A673 (cell line): ENCODE measurements at regions not wholly inside any gene's neighbourhood (a gene's known extent, or its start where the extent isn't known, plus 50 kb on each side); places are given as distances from the start of the nearest gene placed in this dataset.
A peak's percentile ranks its signal among the peaks of the same experiment; 100 is the strongest.

ENCODE experiments used
- BruUV-seq: library from RNA; stranded (reverse); fragments of 400-500 nt; replicated peaks from 2 replicates; lab custom pipeline; 2021; lab: Mats Ljungman, UMichigan
- CTCF ChIA-PET: fragments of 300-600 bp; sonication (Branson Sonifier 250); formaldehyde crosslinking; loops from one replicate; lab custom pipeline; 2022; ENCODE audit warnings: antibody characterized with exemption; lab: Charles Lee
- POLR2A ChIA-PET: fragments of 300-600 bp; sonication (Branson Sonifier 250); formaldehyde crosslinking; loops from one replicate; lab custom pipeline; 2022; ENCODE audit warnings: antibody characterized with exemption; ENCODE audit not compliant: low non-redundant PET; lab: Charles Lee
- DNase-seq: peaks from one replicate; pipeline ENCODE4 v3.0.0-alpha.2; 2015; ENCODE audit warnings: low spot score
- H3K27ac ChIP-seq: fragments of 200-600 bp; sonication (generic); 2 replicates; pipeline ENCODE4 v1.5.1; 2016; ENCODE audit warnings: mixed run types, low read depth, mild to moderate bottlenecking, mixed read lengths, antibody characterized with exemption, low read length; ENCODE audit not compliant: poor library complexity, severe bottlenecking
- H3K27me3 ChIP-seq: fragments of 200-600 bp; sonication (generic); replicated peaks from 2 replicates; pipeline ENCODE4 v1.6.1; 2017; ENCODE audit warnings: mixed run types, low read depth, mild to moderate bottlenecking, mixed read lengths, antibody characterized with exemption, low read length; ENCODE audit not compliant: insufficient read depth, poor library complexity
- H3K36me3 ChIP-seq: fragments of 200-600 bp; sonication (generic); 2 replicates; pipeline ENCODE4 v1.6.1; 2016; ENCODE audit warnings: mixed run types, mild to moderate bottlenecking, mixed read lengths, antibody characterized with exemption, low read length; ENCODE audit not compliant: insufficient read depth, poor library complexity, severe bottlenecking
- H3K4me1 ChIP-seq: fragments of 200-600 bp; sonication (generic); 2 replicates; pipeline ENCODE4 v1.6.1; 2017; ENCODE audit warnings: mixed run types, mild to moderate bottlenecking, mixed read lengths, antibody characterized with exemption, low read length; ENCODE audit not compliant: insufficient read depth, poor library complexity, severe bottlenecking
- H3K4me3 ChIP-seq: fragments of 200-600 bp; sonication (generic); 2 replicates; pipeline ENCODE4 v1.5.1; 2016; ENCODE audit warnings: low read depth, mixed run types, mild to moderate bottlenecking, mixed read lengths, low read length; ENCODE audit not compliant: poor library complexity, severe bottlenecking
- H3K9me3 ChIP-seq: fragments of 200-600 bp; sonication (generic); 2 replicates; pipeline ENCODE4 v1.6.1; 2016; ENCODE audit warnings: mixed run types, low read depth, mild to moderate bottlenecking, mixed read lengths, antibody characterized with exemption, low read length; ENCODE audit not compliant: poor library complexity, severe bottlenecking
- CTCF ChIP-seq: fragments of 300-800, 200-600 bp; sonication (generic); conservative IDR thresholded peaks from 2 replicates; pipeline ENCODE4 v1.5.1; 2017; ENCODE audit warnings: low read depth, mild to moderate bottlenecking, antibody characterized with exemption, low read length, moderate library complexity, mixed read lengths
- EZH2 ChIP-seq: fragments of 200-600 bp; sonication (generic); IDR thresholded peaks from 2 replicates; pipeline ENCODE4 v1.6.1; 2017; ENCODE audit warnings: borderline replicate concordance, low read depth, mild to moderate bottlenecking, mixed read lengths, antibody characterized with exemption, low read length; ENCODE audit not compliant: poor library complexity, severe bottlenecking
- intact Hi-C: fragments of 100-400 bp; cut with micrococcal nuclease; formaldehyde crosslinking; loops from one replicate; pipeline ENCODE4 v1.10.0; 2022; ENCODE audit not compliant: unreplicated experiment

GRCh38 chr15:60212536-60212935, 185.2 kb downstream of the ANXA2 start:
- Histone ChIP-seq H3K27me3 (peaks cover 18% of the 10 kb centered on the region), H3K4me1 (no peaks in the 10 kb centered on the region), H3K27ac (no peak overlapping the region), H3K9me3 (no peaks in the 10 kb centered on the region), H3K4me3 (no peak overlapping the region), H3K36me3 (no peaks in the 10 kb centered on the region)
- intact Hi-C loops: no loop called here
- CTCF ChIA-PET: no interaction called here
- BruUV-seq: no TSS peak
- TF ChIP-seq EZH2 (no peak), CTCF (peak; percentile 32; the same call in 1 of the 2 replicates)
- DNase-seq: peak; percentile 32
- POLR2A ChIA-PET: no interaction called here

GRCh38 chr15:60213377-60214000, 184.3 kb downstream of the ANXA2 start:
- intact Hi-C loops: no loop called here
- CTCF ChIA-PET: no interaction called here

GRCh38 chr15:60214201-60214600, 183.6 kb downstream of the ANXA2 start:
- CTCF ChIA-PET: no interaction called here

More at GRCh38 chr15:60213377-60214000, 184.3 kb downstream of the ANXA2 start:
- DNase-seq: no peak
- no peak overlapping the region for H3K27ac ChIP-seq
- POLR2A ChIA-PET: no interaction called here
- no peak overlapping the region for H3K4me3 ChIP-seq
- H3K4me1 ChIP-seq: no peaks in the 10 kb centered on the region
- H3K9me3 ChIP-seq: no peaks in the 10 kb centered on the region
- peaks cover 22% of the 10 kb centered on the region for H3K27me3 ChIP-seq
- H3K36me3 ChIP-seq: no peaks in the 10 kb centered on the region
- BruUV-seq: no TSS peak
- TF ChIP-seq CTCF (no peak), EZH2 (no peak)

More at GRCh38 chr15:60214201-60214600, 183.6 kb downstream of the ANXA2 start:
- TF ChIP-seq CTCF (no peak), EZH2 (no peak)
- H3K36me3 ChIP-seq: no peaks in the 10 kb centered on the region
- DNase-seq: no peak
- no peak overlapping the region for H3K4me3 ChIP-seq
- no peak overlapping the region for H3K27ac ChIP-seq
- no peaks in the 10 kb centered on the region for H3K4me1 ChIP-seq
- POLR2A ChIA-PET: no interaction called here
- intact Hi-C loops: no loop called here
- H3K27me3 ChIP-seq: peaks cover 22% of the 10 kb centered on the region
- BruUV-seq: no TSS peak
- H3K9me3 ChIP-seq: no peaks in the 10 kb centered on the region
